Vagina (tissue), 2 donors: ENCODE measurements at regions not wholly inside any gene's neighbourhood (a gene's known extent, or its start where the extent isn't known, plus 50 kb on each side); places are given as distances from the start of the nearest gene placed in this dataset.

Source experiments
- CTCF ChIP-seq, 3 experiments: fragments of 450-650 bp in 2 of 3; fragments of 200-600 bp in 1 of 3; sonication (generic) in 1 of 3; IDR thresholded peaks; one replicate each; pipeline ENCODE4 v1.5.1; 2017 to 2019; ENCODE audit warnings: antibody characterized with exemption in 3 of 3, mild to moderate bottlenecking in 2 of 3, moderate library complexity in 2 of 3
- POLR2A ChIP-seq, 2 donors: fragments of 450-650 bp; IDR thresholded peaks; one replicate each; pipeline ENCODE4 v1.6.1; 2017; ENCODE audit warnings: antibody characterized with exemption in 2 of 2, mild to moderate bottlenecking in 2 of 2, moderate library complexity in 2 of 2
- POLR2AphosphoS5 ChIP-seq, 2 donors: sonication (generic); formaldehyde crosslinking; IDR thresholded peaks; one replicate each; pipeline ENCODE4 v1.9.0; 2017; ENCODE audit warnings: antibody characterized with exemption in 2 of 2, mild to moderate bottlenecking in 2 of 2, low read depth in 1 of 2; ENCODE audit not compliant: insufficient read depth in 1 of 2

GRCh38 chr6:76422511-76423213, 350.2 kb upstream of the IMPG1 start:
- TF ChIP-seq CTCF (IDR thresholded peaks at IDR 0.05) (no peak), POLR2A (IDR thresholded peaks at IDR 0.05) (no peak), POLR2AphosphoS5 (IDR thresholded peaks at IDR 0.05; ENCODE audit: insufficient read depth in 1 of 2, low read depth in 1 of 2) (no peak)
